IMR-90 (cell line): ENCODE measurements at regions not wholly inside any gene's neighbourhood (a gene's known extent, or its start where the extent isn't known, plus 50 kb on each side); places are given as distances from the start of the nearest gene placed in this dataset.
A peak's percentile ranks its signal among the peaks of the same experiment; 100 is the strongest.

Experiments used
- ATAC-seq: fragments of 200-7000 bp; cut with Tn5 transposase; 2 replicates; pipeline ENCODE4 v1.9.1; 2020; ENCODE audit warnings: low read depth, mild to moderate bottlenecking, moderate library complexity
- BruUV-seq: library from RNA; stranded (reverse); fragments of 400-500 nt; replicated peaks from 2 replicates; lab custom pipeline; 2021; lab: Mats Ljungman, UMichigan
- CTCF ChIA-PET: fragments of 300-600 bp; formaldehyde crosslinking; extraction: SDS; loops from one replicate; lab custom pipeline; 2021; ENCODE audit warnings: antibody characterized with exemption; lab: Yijun Ruan, JAX
- POLR2A ChIA-PET: fragments of 300-600 bp; sonication (Branson Sonifier 250); formaldehyde crosslinking; loops from one replicate; lab custom pipeline; 2022; ENCODE audit warnings: antibody characterized with exemption; ENCODE audit not compliant: unreplicated experiment; lab: Charles Lee
- DNase-seq: peaks from one replicate; pipeline ENCODE4 v3.0.0; 2013
- H2AFZ ChIP-seq: replicated peaks from 2 replicates; pipeline ENCODE3; 2013; ENCODE audit warnings: low read length, mild to moderate bottlenecking; ENCODE audit not compliant: poor library complexity
- H2AK5ac ChIP-seq: 2 replicates; pipeline ENCODE4 v1.6.1; 2013; ENCODE audit warnings: low read depth, low read length, inconsistent platforms
- H2AK9ac ChIP-seq: replicated peaks from 2 replicates; pipeline ENCODE3; 2013; ENCODE audit warnings: mild to moderate bottlenecking, low read depth, low read length, moderate library complexity; ENCODE audit not compliant: poor library complexity
- H2BK120ac ChIP-seq: 2 replicates; pipeline ENCODE4 v1.6.1; 2013; ENCODE audit warnings: low read depth, low read length, inconsistent platforms
- H2BK15ac ChIP-seq: 3 replicates; pipeline ENCODE4 v1.6.1; 2013; ENCODE audit warnings: low read depth, low read length, inconsistent platforms
- H2BK20ac ChIP-seq: 2 replicates; pipeline ENCODE4 v1.6.1; 2013; ENCODE audit warnings: low read depth, mild to moderate bottlenecking, inconsistent platforms, low read length, moderate library complexity
- H2BK5ac ChIP-seq: 2 replicates; pipeline ENCODE4 v1.6.1; 2013; ENCODE audit warnings: mild to moderate bottlenecking, low read depth, low read length, inconsistent platforms; ENCODE audit not compliant: poor library complexity, severe bottlenecking
- H3K14ac ChIP-seq: replicated peaks from 2 replicates; pipeline ENCODE4 v1.6.1; 2013; ENCODE audit warnings: low read depth, low read length, inconsistent platforms
- H3K18ac ChIP-seq: 2 replicates; pipeline ENCODE4 v1.6.1; 2013; ENCODE audit warnings: low read depth, low read length, control low read depth
- H3K23ac ChIP-seq: 2 replicates; pipeline ENCODE4 v1.6.1; 2013; ENCODE audit warnings: low read depth, low read length, inconsistent platforms
- H3K27ac ChIP-seq: 2 replicates; pipeline ENCODE4 v1.5.1; 2013; ENCODE audit warnings: mild to moderate bottlenecking, control low read depth, low read length; ENCODE audit not compliant: insufficient read depth
- H3K27me3 ChIP-seq: 2 replicates; pipeline ENCODE4 v1.6.1; 2013; ENCODE audit warnings: low read length; ENCODE audit not compliant: control insufficient read depth, insufficient read depth
- H3K36me3 ChIP-seq: 2 replicates; pipeline ENCODE4 v1.6.1; 2013; ENCODE audit warnings: low read length, mixed read lengths; ENCODE audit not compliant: control insufficient read depth, insufficient read depth
- H3K4ac ChIP-seq: 2 replicates; pipeline ENCODE4 v1.6.1; 2013; ENCODE audit warnings: low read depth, low read length, inconsistent platforms
- H3K4me1 ChIP-seq: 2 replicates; pipeline ENCODE4 v1.6.1; 2013; ENCODE audit warnings: low read length, mixed read lengths; ENCODE audit not compliant: control insufficient read depth, insufficient read depth
- H3K4me2 ChIP-seq: 2 replicates; pipeline ENCODE4 v1.6.1; 2013; ENCODE audit warnings: low read depth, mild to moderate bottlenecking, control low read depth, low read length, moderate library complexity
- H3K4me3 ChIP-seq: 2 replicates; pipeline ENCODE4 v1.5.1; 2013; ENCODE audit warnings: low read depth, mild to moderate bottlenecking, control low read depth, low read length, moderate library complexity; ENCODE audit not compliant: insufficient read depth
- H3K56ac ChIP-seq: 2 replicates; pipeline ENCODE4 v1.6.1; 2013; ENCODE audit warnings: low read length, inconsistent platforms; ENCODE audit not compliant: insufficient read depth; ENCODE audit errors: extremely low read depth
- H3K79me1 ChIP-seq, 2 experiments: 2 replicates each; pipeline ENCODE4 v1.6.1; 2013; ENCODE audit warnings: low read length in 2 of 2, inconsistent platforms in 1 of 2, low read depth in 1 of 2
- H3K9ac ChIP-seq: 2 replicates; pipeline ENCODE4 v1.6.1; 2013; ENCODE audit warnings: low read depth, low read length, control low read depth
- H3K9me1 ChIP-seq: 2 replicates; pipeline ENCODE4 v1.6.1; 2013; ENCODE audit warnings: low read length, inconsistent platforms; ENCODE audit not compliant: insufficient read depth
- H3K9me3 ChIP-seq: 2 replicates; pipeline ENCODE4 v1.6.1; 2013; ENCODE audit warnings: low read length; ENCODE audit not compliant: control insufficient read depth, insufficient read depth
- H4K20me1 ChIP-seq: 2 replicates; pipeline ENCODE4 v1.6.1; 2013; ENCODE audit warnings: low read length, inconsistent platforms; ENCODE audit not compliant: insufficient read depth
- H4K5ac ChIP-seq: 2 replicates; pipeline ENCODE4 v1.6.1; 2013; ENCODE audit warnings: mild to moderate bottlenecking, low read depth, low read length, control low read depth
- H4K8ac ChIP-seq, 2 experiments: 2 replicates each; pipeline ENCODE4 v1.6.1; 2013; ENCODE audit warnings: low read depth in 2 of 2, low read length in 2 of 2, control low read depth in 1 of 2, inconsistent platforms in 1 of 2
- H4K91ac ChIP-seq: 2 replicates; pipeline ENCODE4 v1.6.1; 2013; ENCODE audit warnings: low read depth, low read length, inconsistent platforms; ENCODE audit not compliant: insufficient read depth
- BHLHE40 ChIP-seq: fragments of 150-350 bp; IDR thresholded peaks from 2 replicates; pipeline ENCODE4 v1.6.1; 2016; ENCODE audit warnings: mild to moderate bottlenecking, low read depth, low read length
- CEBPB ChIP-seq: IDR thresholded peaks from 2 replicates; pipeline ENCODE4 v1.6.1; 2012; ENCODE audit warnings: low read depth, low read length, improper control_type of control experiment
- CHD1 ChIP-seq: IDR thresholded peaks from 2 replicates; pipeline ENCODE4 v1.6.1; 2012; ENCODE audit warnings: low read depth, low read length, improper control_type of control experiment
- CTCF ChIP-seq: conservative IDR thresholded peaks from 2 replicates; pipeline ENCODE4 v1.5.1; 2012; ENCODE audit warnings: mild to moderate bottlenecking, low read depth, low read length, improper control_type of control experiment
- FOS ChIP-seq: fragments of 150-350 bp; IDR thresholded peaks from 2 replicates; pipeline ENCODE4 v1.6.1; 2016; ENCODE audit warnings: low read depth, low read length
- MAFK ChIP-seq: IDR thresholded peaks from 2 replicates; pipeline ENCODE4 v1.6.1; 2012; ENCODE audit warnings: low read depth, low read length, improper control_type of control experiment
- MAZ ChIP-seq: IDR thresholded peaks from 2 replicates; pipeline ENCODE4 v1.6.1; 2012; ENCODE audit warnings: low read depth, mild to moderate bottlenecking, low read length, improper control_type of control experiment, moderate library complexity, borderline replicate concordance
- MXI1 ChIP-seq: IDR thresholded peaks from 2 replicates; pipeline ENCODE4 v1.6.1; 2012; ENCODE audit warnings: low read depth, mild to moderate bottlenecking, low read length, moderate library complexity, borderline replicate concordance
- NFE2L2 ChIP-seq: fragments of 150-350 bp; IDR thresholded peaks from 2 replicates; pipeline ENCODE4 v1.6.1; 2016; ENCODE audit warnings: low read depth, mild to moderate bottlenecking, low read length
- POLR2A ChIP-seq: IDR thresholded peaks from 2 replicates; pipeline ENCODE4 v1.6.1; 2012; ENCODE audit warnings: mild to moderate bottlenecking, low read depth, low read length
- RFX5 ChIP-seq: IDR thresholded peaks from 2 replicates; pipeline ENCODE4 v1.8.0; 2012; ENCODE audit warnings: low read depth, mild to moderate bottlenecking, low read length, moderate library complexity
- SMC3 ChIP-seq: fragments of 150-350 bp; IDR thresholded peaks from 2 replicates; pipeline ENCODE4 v1.6.1; 2016; ENCODE audit warnings: low read depth, mild to moderate bottlenecking, antibody characterized with exemption, low read length, moderate library complexity
- WGBS, 2 experiments: methylation state at CpG; one replicate each; pipeline versions ENCODE4 v1.1.5 to v1.1.7; 2013; ENCODE audit warnings: missing lambda C conversion rate in 2 of 2; ENCODE audit not compliant: insufficient read length in 1 of 2; ENCODE audit errors: extremely low coverage in 2 of 2; 5-methylcytosine and 5-hydroxymethylcytosine counted together
- dilution Hi-C: fragments of 300-500 bp; cut with HindIII; formaldehyde crosslinking; loops from one replicate; pipeline ENCODE4 v1.14.3; 2018; ENCODE audit warnings: low sequenced_read_pairs; ENCODE audit not compliant: unreplicated experiment
- in situ Hi-C: fragments of 300-500 bp; cut with MboI; formaldehyde crosslinking; loops from 3 replicates; pipeline ENCODE4 v1.14.3; 2019; ENCODE audit warnings: low sequenced_read_pairs, inconsistent platforms, mixed read lengths
- intact Hi-C: fragments of 100-400 bp; cut with micrococcal nuclease; formaldehyde crosslinking; loops from 2 replicates; pipeline ENCODE4 v1.10.0; 2022

- CTCF ChIA-PET: no interaction called here
- POLR2A ChIA-PET: interaction anchor here (0.6 kb wide), 1 partner anchor 175 kb away, joined by 3 read pairs; no protein-coding TSS in a partner anchor
Measured at GRCh38 chr1:190000365-190000872, 477.2 kb downstream of the BRINP3 start.

More at GRCh38 chr1:190000365-190000872, 477.2 kb downstream of the BRINP3 start:
- ATAC-seq: peak; percentile 70
- peak overlapping the region; percentile 16; the same call in 1 of the 2 replicates for H3K4me3 ChIP-seq
- no peak overlapping the region for H2BK15ac ChIP-seq
- no peak overlapping the region for H2AK9ac ChIP-seq
- no peak overlapping the region for H3K23ac ChIP-seq
- no peaks in the 10 kb centered on the region for H3K9me1 ChIP-seq
- no peaks in the 10 kb centered on the region; the same call in 1 of the 2 replicates for H3K9me3 ChIP-seq
- H3K27me3 ChIP-seq: no peaks in the 10 kb centered on the region
- H3K4me2 ChIP-seq: peak overlapping the region; percentile 73
- in situ Hi-C loops: no loop called here
- H3K18ac ChIP-seq: no peak overlapping the region
- H3K4ac ChIP-seq: no peak overlapping the region
- WGBS, 2 experiments: no CpG with 5 or more reads among the region's 3 CpGs
- H2AFZ ChIP-seq: no peak overlapping the region
- DNase-seq: peak; percentile 71
- peak overlapping the region in 1 of 2 experiments; percentile 43; a peak in 1 of 4 replicates for H4K8ac ChIP-seq
- no peak overlapping the region for H3K14ac ChIP-seq
- no peaks in the 10 kb centered on the region for H4K20me1 ChIP-seq
- no peak overlapping the region for H2AK5ac ChIP-seq
- H3K36me3 ChIP-seq: no peaks in the 10 kb centered on the region
- no peaks in the 10 kb centered on the region for H3K79me1 ChIP-seq
- H3K27ac ChIP-seq: no peak overlapping the region
- peak overlapping the region; percentile 78 for H2BK5ac ChIP-seq
- no peak overlapping the region for H2BK20ac ChIP-seq
- no peak overlapping the region for H2BK120ac ChIP-seq
- no TSS peak for BruUV-seq
- H3K4me1 ChIP-seq: no peaks in the 10 kb centered on the region
- intact Hi-C loops: no loop called here
- dilution Hi-C loops: no loop called here
- H4K5ac ChIP-seq: no peak overlapping the region
- TF ChIP-seq CEBPB (peak; percentile 32; the same call in 1 of the 2 replicates), MAFK (no peak), NFE2L2 (no peak), MXI1 (no peak), FOS (peak; percentile 89), POLR2A (no peak), CTCF (no peak), RFX5 (no peak), CHD1 (no peak), SMC3 (no peak), BHLHE40 (no peak), MAZ (no peak)
- no peak overlapping the region for H4K91ac ChIP-seq
- H3K56ac ChIP-seq: no peak overlapping the region
- no peak overlapping the region for H3K9ac ChIP-seq
